ENCODE measurements at regions not wholly inside any gene's neighbourhood (a gene's known extent, or its start where the extent isn't known, plus 50 kb on each side); places are given as distances from the start of the nearest gene placed in this dataset.
"Not testable (repeated sequence)": the region's sequence is repeated elsewhere in the genome, so short reads cannot be mapped to it uniquely, and the experiment has no call there.

GRCh38 chr1:241440904-241441303 is 78.7 kb downstream of the FH start:
- Histone ChIP-seq H2AFZ (ENCODE audit: control insufficient read depth, low read depth, low read length) (no peak overlapping the region), H4K20me1 (ENCODE audit: control insufficient read depth, insufficient read depth) (no peaks in the 10 kb centered on the region)

GRCh38 chr1:241438686-241439085 is 80.9 kb downstream of the FH start:
- H3K27ac ChIP-seq (ENCODE audit: control insufficient read depth, insufficient read depth); H4K20me1 ChIP-seq (ENCODE audit: control insufficient read depth, insufficient read depth); in situ Hi-C loops (cut with MboI); H3K4me2 ChIP-seq (ENCODE audit: control insufficient read depth, insufficient read depth); H3K9ac ChIP-seq (ENCODE audit: control insufficient read depth, insufficient read depth, low read length); ATAC-seq; FAIRE-seq; H2AFZ ChIP-seq (ENCODE audit: control insufficient read depth, low read depth, low read length); H3K4me1 ChIP-seq (ENCODE audit: control insufficient read depth, insufficient read depth, low read length); H3K79me2 ChIP-seq (ENCODE audit: control insufficient read depth, insufficient read depth, low read length); H3K9me3 ChIP-seq (replicated peaks; ENCODE audit: control insufficient read depth, insufficient read depth, low read length); CTCF ChIA-PET; RAD21 ChIA-PET (ENCODE audit: unreplicated experiment); POLR2A ChIA-PET; DNase-seq (ENCODE audit: low read depth, low spot score); H3K4me3 ChIP-seq; BruUV-seq (replicated peaks); H3K36me3 ChIP-seq (ENCODE audit: control insufficient read depth in 2 of 2, insufficient read depth in 2 of 2, low read length in 1 of 2); intact Hi-C loops (cut with micrococcal nuclease; ENCODE audit: unreplicated experiment); H3K27me3 ChIP-seq (replicated peaks in 1 of 2; ENCODE audit: control insufficient read depth in 2 of 2, insufficient read depth in 2 of 2, low read length in 1 of 2); SMC1A ChIA-PET (ENCODE audit: uncharacterized antibody, unreplicated experiment): not testable (repeated sequence)
- 0% methylated on average over 2 of the region's 2 CpGs for WGBS (ENCODE audit: insufficient coverage, insufficient replicate concordance, low lambda C conversion rate, missing lambda C conversion rate)

More at GRCh38 chr1:241440904-241441303, 78.7 kb downstream of the FH start:
- Histone ChIP-seq H3K36me3 (ENCODE audit: control insufficient read depth in 2 of 2, insufficient read depth in 2 of 2, low read length in 1 of 2) (no peaks in the 10 kb centered on the region), H3K4me3 (no peak overlapping the region), H3K79me2 (ENCODE audit: control insufficient read depth, insufficient read depth, low read length) (no peaks in the 10 kb centered on the region), H3K4me2 (ENCODE audit: control insufficient read depth, insufficient read depth) (no peak overlapping the region), H3K27me3 (replicated peaks in 1 of 2; ENCODE audit: control insufficient read depth in 2 of 2, insufficient read depth in 2 of 2, low read length in 1 of 2) (0 out of 4 replicates have a peak, but pooled peaks cover 0 to 2% of the 10 kb centered on the region in 2 experiments), H3K27ac (ENCODE audit: control insufficient read depth, insufficient read depth) (no peak overlapping the region), H3K4me1 (ENCODE audit: control insufficient read depth, insufficient read depth, low read length) (no peaks in the 10 kb centered on the region), H3K9ac (ENCODE audit: control insufficient read depth, insufficient read depth, low read length) (no peak overlapping the region), H3K9me3 (replicated peaks; ENCODE audit: control insufficient read depth, insufficient read depth, low read length) (no peaks in the 10 kb centered on the region)
- in situ Hi-C loops (cut with MboI): no loop called here
- RAD21 ChIA-PET (ENCODE audit: unreplicated experiment): no interaction called here
- no peak for TF ChIP-seq ZBTB4 (CRISPR knock-in tag; IDR thresholded peaks at IDR 0.05)
- no peak for TF ChIP-seq SREBF1 (IDR thresholded peaks at IDR 0.05; ENCODE audit: low read length)
- no peak for TF ChIP-seq PKNOX1 (IDR thresholded peaks at IDR 0.05)
- SMC1A ChIA-PET (ENCODE audit: uncharacterized antibody, unreplicated experiment): no interaction called here
- FAIRE-seq (no peak), DNase-seq (ENCODE audit: low read depth, low spot score) (no peak), ATAC-seq (no peak)
- no TSS peak for BruUV-seq (replicated peaks)
- POLR2A ChIA-PET: no interaction called here
- CTCF ChIA-PET: no interaction called here
- 0% methylated on average over 2 of the region's 2 CpGs for WGBS (ENCODE audit: insufficient coverage, insufficient replicate concordance, low lambda C conversion rate, missing lambda C conversion rate)
- intact Hi-C loops (cut with micrococcal nuclease; ENCODE audit: unreplicated experiment): no loop called here

Data from GM12878 (cell line).